CD4-positive, alpha-beta T cell treated with Interleukin-21 for 1 hour (primary cell): ENCODE measurements at regions not wholly inside any gene's neighbourhood (a gene's known extent, or its start where the extent isn't known, plus 50 kb on each side); places are given as distances from the start of the nearest gene placed in this dataset.

ENCODE experiments used
- DNase-seq: peaks from one replicate; pipeline ENCODE4 v3.0.0-alpha.2; 2020

- no peak for DNase-seq
Observed at GRCh38 chr10:44020322-44021111, 364.4 kb downstream of the CXCL12 start.

- DNase-seq: no peak
Observed at GRCh38 chr10:44017483-44018145, 367.3 kb downstream of the CXCL12 start.

GRCh38 chr10:44016589-44017482 is 368.1 kb downstream of the CXCL12 start:
- DNase-seq: no peak

- DNase-seq: no peak
Observed at GRCh38 chr10:44015702-44016500, 367.2 kb upstream of the ZNF32 start.

- DNase-seq: no peak
Observed at GRCh38 chr10:44014644-44015250, 366.1 kb upstream of the ZNF32 start.

- DNase-seq: no peak
Observed at GRCh38 chr10:44013981-44014380, 365.3 kb upstream of the ZNF32 start.

- no peak for DNase-seq
Observed at GRCh38 chr10:44012921-44013320, 364.2 kb upstream of the ZNF32 start.

- no peak for DNase-seq
Observed at GRCh38 chr10:44011603-44011981, 362.9 kb upstream of the ZNF32 start.

- no peak for DNase-seq
Observed at GRCh38 chr10:44010873-44011602, 362.4 kb upstream of the ZNF32 start.

- no peak for DNase-seq
Observed at GRCh38 chr10:44009891-44010632, 361.4 kb upstream of the ZNF32 start.

- no peak for DNase-seq
Observed at GRCh38 chr10:44008917-44009709, 360.4 kb upstream of the ZNF32 start.

- DNase-seq: no peak
Observed at GRCh38 chr10:44008270-44008916, 359.7 kb upstream of the ZNF32 start.

- no peak for DNase-seq
Observed at GRCh38 chr10:44006771-44007170, 358.1 kb upstream of the ZNF32 start.

- DNase-seq: no peak
Observed at GRCh38 chr10:44005788-44006099, 357.1 kb upstream of the ZNF32 start.

- DNase-seq: no peak
Observed at GRCh38 chr10:44004913-44005787, 356.5 kb upstream of the ZNF32 start.

- DNase-seq: no peak
Observed at GRCh38 chr10:43998021-43998809, 349.5 kb upstream of the ZNF32 start.

GRCh38 chr10:43997330-43997729 is 348.6 kb upstream of the ZNF32 start:
- DNase-seq: no peak

GRCh38 chr10:43994539-43994938 is 345.9 kb upstream of the ZNF32 start:
- DNase-seq: no peak
